WTC11 (cell line): ENCODE measurements at regions not wholly inside any gene's neighbourhood (a gene's known extent, or its start where the extent isn't known, plus 50 kb on each side); places are given as distances from the start of the nearest gene placed in this dataset.

Experiments
- E2F4 ChIP-seq: sonication (generic); formaldehyde crosslinking; IDR thresholded peaks from 2 replicates; pipeline ENCODE4 v1.8.1; 2022; ENCODE audit warnings: low read depth, mild to moderate bottlenecking, moderate library complexity, missing genetic modification reagents, borderline replicate concordance
- FOXK1 ChIP-seq: sonication (generic); formaldehyde crosslinking; IDR thresholded peaks from 2 replicates; pipeline ENCODE4 v1.8.0; 2022; ENCODE audit warnings: mild to moderate bottlenecking, moderate library complexity, missing genetic modification reagents
- JUN ChIP-seq: sonication (generic); formaldehyde crosslinking; IDR thresholded peaks from 2 replicates; pipeline ENCODE4 v1.8.0; 2023; ENCODE audit warnings: mild to moderate bottlenecking, missing genetic modification reagents
- SOX15 ChIP-seq: fragments of 250-450 bp; sonication (Bioruptor Pico); IDR thresholded peaks from 2 replicates; pipeline ENCODE4 v1.9.0; 2021; ENCODE audit warnings: mild to moderate bottlenecking
- TF ChIP-seq, protein P1 (sequence below): sonication (generic); formaldehyde crosslinking; IDR thresholded peaks from 2 replicates; pipeline ENCODE4 v1.8.1; 2022; ENCODE audit warnings: low read depth, missing genetic modification reagents, borderline replicate concordance
- TF ChIP-seq, protein P2 (sequence below): fragments of 200-600 bp; IDR thresholded peaks from 2 replicates; pipeline ENCODE4 v1.8.0; 2022; ENCODE audit warnings: antibody characterized with exemption
- TF ChIP-seq, protein P3 (sequence below): sonication (generic); formaldehyde crosslinking; IDR thresholded peaks from 2 replicates; pipeline ENCODE4 v1.8.1; 2022; ENCODE audit warnings: mild to moderate bottlenecking, missing genetic modification reagents, moderate library complexity, borderline replicate concordance
- TF ChIP-seq, protein P4 (sequence below): sonication (generic); formaldehyde crosslinking; IDR thresholded peaks from 2 replicates; pipeline ENCODE4 v1.8.1; 2023; ENCODE audit warnings: mild to moderate bottlenecking, moderate library complexity, missing genetic modification reagents

DNA sequence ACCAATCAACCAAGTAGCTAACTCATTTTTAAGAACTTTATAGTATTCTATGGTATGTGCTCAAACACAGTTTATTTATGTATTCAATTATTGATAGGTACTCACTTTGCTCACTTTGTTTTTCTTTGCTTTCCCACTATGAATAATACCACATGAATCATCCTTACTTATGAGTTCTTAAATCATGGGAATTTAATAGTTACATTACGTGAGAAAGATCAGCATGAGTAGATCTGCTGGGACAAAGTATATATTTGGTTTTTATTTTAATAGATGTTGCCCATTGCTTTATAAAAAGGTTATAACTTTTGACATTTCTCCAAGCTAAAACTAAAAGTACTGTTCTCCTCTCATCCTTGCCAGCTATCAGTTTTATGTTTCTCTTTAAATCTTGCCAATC lies 390.7 kb downstream of the LRATD1 start:
- TF ChIP-seq, protein P1, sequence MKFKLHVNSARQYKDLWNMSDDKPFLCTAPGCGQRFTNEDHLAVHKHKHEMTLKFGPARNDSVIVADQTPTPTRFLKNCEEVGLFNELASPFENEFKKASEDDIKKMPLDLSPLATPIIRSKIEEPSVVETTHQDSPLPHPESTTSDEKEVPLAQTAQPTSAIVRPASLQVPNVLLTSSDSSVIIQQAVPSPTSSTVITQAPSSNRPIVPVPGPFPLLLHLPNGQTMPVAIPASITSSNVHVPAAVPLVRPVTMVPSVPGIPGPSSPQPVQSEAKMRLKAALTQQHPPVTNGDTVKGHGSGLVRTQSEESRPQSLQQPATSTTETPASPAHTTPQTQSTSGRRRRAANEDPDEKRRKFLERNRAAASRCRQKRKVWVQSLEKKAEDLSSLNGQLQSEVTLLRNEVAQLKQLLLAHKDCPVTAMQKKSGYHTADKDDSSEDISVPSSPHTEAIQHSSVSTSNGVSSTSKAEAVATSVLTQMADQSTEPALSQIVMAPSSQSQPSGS: no peak
- TF ChIP-seq JUN (CRISPR knock-in tag) (no peak), E2F4 (CRISPR knock-in tag) (no peak), FOXK1 (CRISPR knock-in tag) (no peak), SOX15 (CRISPR knock-in tag) (no peak)
- TF ChIP-seq, protein P2, sequence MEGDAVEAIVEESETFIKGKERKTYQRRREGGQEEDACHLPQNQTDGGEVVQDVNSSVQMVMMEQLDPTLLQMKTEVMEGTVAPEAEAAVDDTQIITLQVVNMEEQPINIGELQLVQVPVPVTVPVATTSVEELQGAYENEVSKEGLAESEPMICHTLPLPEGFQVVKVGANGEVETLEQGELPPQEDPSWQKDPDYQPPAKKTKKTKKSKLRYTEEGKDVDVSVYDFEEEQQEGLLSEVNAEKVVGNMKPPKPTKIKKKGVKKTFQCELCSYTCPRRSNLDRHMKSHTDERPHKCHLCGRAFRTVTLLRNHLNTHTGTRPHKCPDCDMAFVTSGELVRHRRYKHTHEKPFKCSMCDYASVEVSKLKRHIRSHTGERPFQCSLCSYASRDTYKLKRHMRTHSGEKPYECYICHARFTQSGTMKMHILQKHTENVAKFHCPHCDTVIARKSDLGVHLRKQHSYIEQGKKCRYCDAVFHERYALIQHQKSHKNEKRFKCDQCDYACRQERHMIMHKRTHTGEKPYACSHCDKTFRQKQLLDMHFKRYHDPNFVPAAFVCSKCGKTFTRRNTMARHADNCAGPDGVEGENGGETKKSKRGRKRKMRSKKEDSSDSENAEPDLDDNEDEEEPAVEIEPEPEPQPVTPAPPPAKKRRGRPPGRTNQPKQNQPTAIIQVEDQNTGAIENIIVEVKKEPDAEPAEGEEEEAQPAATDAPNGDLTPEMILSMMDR: no peak
- TF ChIP-seq, protein P3, sequence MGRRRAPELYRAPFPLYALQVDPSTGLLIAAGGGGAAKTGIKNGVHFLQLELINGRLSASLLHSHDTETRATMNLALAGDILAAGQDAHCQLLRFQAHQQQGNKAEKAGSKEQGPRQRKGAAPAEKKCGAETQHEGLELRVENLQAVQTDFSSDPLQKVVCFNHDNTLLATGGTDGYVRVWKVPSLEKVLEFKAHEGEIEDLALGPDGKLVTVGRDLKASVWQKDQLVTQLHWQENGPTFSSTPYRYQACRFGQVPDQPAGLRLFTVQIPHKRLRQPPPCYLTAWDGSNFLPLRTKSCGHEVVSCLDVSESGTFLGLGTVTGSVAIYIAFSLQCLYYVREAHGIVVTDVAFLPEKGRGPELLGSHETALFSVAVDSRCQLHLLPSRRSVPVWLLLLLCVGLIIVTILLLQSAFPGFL (CRISPR knock-in tag): no peak
- TF ChIP-seq, protein P4, sequence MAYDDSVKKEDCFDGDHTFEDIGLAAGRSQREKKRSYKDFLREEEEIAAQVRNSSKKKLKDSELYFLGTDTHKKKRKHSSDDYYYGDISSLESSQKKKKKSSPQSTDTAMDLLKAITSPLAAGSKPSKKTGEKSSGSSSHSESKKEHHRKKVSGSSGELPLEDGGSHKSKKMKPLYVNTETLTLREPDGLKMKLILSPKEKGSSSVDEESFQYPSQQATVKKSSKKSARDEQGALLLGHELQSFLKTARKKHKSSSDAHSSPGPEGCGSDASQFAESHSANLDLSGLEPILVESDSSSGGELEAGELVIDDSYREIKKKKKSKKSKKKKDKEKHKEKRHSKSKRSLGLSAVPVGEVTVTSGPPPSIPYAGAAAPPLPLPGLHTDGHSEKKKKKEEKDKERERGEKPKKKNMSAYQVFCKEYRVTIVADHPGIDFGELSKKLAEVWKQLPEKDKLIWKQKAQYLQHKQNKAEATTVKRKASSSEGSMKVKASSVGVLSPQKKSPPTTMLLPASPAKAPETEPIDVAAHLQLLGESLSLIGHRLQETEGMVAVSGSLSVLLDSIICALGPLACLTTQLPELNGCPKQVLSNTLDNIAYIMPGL (CRISPR knock-in tag): no peak
